NCI-H1092 (cell line): ENCODE measurements at regions not wholly inside any gene's neighbourhood (a gene's known extent, or its start where the extent isn't known, plus 50 kb on each side); places are given as distances from the start of the nearest gene placed in this dataset.

Source experiments
- DNase-seq: peaks from one replicate; lab custom pipeline; 2025; lab: John Stamatoyannopoulos, UW

- no peak for DNase-seq
These were observed 257.6 kb downstream of the ANKRD60 start for GRCh38 chr20:57970856-57971255.

DNA sequence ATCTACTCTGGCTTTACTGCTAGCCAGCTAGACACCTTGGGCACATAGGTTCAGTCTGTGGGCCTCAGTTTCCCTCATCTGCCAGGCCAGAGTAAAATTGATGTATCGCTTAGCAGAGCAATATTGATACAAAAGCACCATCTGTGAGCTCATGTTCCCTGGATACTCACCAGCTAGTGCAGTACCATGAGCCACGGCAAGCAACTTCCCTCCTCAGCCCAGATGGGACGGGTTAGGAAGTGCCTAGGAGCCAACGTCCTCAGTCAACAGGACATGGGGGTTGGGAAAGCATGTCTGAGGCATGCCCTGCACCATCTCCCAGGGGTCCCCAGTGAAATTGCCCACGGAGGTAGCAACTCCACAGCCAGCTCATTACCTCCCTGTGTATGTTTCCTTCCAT lies 258.3 kb downstream of the ANKRD60 start:
- no peak for DNase-seq

DNA sequence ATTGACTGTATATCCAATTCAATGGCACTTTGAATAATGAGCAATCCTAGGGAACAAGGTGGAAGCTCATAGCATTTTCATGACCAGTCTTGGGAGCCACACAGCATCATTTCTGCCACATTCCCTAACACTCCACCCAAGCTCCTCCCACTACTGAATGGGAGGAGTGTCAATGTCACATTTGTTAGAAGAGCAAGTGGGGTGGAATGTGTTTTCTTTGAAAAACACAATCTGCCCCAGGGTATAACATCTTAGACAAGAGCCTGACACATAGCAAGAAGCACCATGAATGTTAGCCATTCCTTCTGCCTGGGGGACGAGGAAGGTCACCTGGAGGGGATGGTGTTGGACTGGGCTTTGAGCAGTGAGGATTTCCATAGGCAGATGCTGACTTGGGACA lies 258.3 kb upstream of the PMEPA1 start:
- no peak for DNase-seq

DNA sequence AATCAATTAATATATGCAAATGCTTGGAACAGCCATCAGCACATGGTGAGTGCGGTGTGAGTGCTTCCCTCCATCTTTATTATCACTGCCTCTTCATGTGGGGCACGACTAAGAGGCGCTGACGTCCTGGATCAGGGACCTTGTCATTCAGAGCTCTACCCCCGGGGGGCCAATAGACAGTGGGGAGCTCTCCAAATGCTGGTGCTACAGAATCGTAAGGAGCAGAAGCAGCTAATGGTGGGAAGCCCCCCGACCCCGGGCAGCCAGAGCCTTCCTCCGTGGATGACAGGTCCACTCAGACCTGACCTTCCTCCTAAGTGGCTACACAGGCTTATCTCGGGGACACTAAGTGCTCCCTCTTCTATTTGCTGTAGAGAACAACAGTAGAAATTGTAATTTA lies 257.5 kb upstream of the PMEPA1 start:
- no peak for DNase-seq

DNA sequence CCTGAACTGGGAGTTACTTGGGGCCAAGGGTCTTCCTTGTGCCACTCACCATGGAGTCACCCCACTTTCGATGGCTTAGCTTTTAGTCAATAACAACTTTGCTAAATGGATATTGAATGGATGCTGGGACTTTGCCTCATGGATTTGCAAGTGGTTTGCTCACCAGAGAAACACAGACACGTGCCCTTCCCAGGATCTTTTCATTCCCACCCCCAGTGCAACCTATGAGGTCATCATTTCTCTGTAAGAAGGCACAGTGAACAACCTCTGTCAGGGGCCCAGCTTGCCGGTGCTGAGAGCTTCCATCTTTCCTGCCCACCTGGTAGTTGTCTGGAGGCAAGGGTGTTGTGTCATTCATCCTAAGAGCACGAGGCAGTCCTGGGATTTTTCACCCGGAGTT lies 256.8 kb upstream of the PMEPA1 start:
- DNase-seq: no peak

DNA sequence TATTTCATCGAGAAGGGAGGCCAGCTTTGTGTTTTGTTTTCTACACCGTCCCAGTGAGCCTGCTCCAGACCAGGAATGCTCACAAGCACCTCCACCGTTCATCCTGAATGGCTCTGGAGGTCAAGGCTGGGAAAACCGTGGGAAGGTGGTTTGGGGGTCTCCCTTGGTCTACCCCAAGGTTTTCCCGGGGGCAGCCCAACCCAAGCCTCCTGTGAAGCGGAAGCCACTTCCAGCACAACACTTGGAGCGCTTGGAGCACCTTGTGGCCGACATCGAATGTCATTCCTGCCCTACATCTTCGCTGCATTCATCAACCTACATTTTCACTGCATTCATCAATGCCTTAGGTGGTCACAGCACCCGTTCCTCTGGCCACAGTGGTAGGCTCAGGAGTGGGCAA lies 255.6 kb upstream of the PMEPA1 start:
- DNase-seq: no peak

DNA sequence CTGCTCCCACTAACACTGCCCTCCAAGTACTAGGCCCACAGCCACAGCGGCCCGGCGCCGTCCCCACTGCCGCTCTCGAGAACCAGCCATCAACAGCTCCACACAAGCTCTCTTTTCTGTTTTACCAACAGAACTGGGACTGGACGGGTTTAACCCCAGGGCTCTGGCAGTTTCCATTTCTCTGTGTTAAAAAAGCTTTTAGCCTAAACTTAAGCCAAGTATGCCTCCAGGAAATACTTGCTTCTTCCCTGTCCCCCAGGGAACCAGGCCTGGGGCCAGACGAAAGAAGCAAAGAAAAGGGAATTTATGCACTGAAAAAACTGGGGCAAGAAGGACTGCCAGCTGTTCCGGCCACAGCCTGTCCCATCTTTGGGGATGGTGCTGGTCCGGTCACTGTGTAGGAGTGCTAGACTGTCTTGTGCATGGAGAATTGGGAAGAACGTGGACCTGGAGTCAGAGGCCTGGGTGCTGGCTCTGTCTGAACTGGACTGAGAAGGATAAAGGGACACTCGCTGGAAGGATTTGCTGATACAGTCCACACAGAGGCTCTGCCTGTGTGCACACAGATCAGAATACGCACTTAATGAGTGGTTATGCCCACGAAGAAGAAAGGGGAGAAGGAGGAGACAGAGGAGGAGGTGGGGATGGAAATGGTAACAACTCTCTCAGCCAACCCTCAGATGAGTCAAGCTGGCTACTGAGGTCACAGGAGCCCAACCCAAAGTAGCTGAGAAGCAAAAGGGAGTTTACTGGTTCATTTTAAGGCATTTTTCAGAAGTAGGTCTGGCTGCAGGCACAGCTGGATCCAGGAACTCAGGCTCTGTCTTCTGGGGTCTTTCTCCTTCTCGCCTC lies 254.4 kb upstream of the PMEPA1 start:
- DNase-seq: no peak

DNA sequence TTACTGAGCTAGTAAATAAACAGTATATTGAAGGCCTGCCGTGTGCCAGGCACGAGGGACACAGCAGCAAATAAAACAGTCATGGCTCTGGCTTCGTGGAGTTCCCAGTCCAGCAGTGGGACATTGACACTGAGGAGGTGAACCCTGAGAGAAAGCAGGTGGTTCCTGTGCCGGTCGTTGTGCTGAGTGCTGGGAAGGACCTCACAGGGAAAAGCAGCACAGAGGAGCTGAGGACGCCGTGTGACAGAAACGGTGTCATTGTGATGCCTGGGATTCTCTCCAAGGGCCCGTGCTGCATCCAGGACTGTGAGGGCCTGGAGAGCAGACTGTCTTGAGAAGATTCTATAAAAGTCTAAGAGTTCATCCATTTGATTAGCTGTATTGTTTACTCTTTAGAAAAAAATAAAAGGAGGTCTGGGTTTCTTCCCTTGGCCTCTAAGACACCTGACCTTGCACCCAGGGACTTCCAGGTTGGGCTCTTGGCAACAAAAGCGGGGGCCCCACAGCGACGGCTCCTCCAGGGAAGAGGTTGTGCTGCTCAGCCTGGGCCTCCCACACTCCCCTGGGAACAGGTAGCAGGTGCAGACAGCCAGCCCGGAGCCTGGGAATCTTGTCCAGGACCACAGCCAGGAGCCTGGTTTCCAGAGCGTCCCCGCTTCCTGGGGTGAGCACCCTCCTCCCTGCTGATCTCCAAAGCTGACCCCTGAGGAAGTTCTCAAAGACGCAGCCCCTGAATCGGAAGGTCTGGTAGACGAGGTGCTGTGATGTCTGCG lies 251.2 kb upstream of the PMEPA1 start:
- no peak for DNase-seq

DNA sequence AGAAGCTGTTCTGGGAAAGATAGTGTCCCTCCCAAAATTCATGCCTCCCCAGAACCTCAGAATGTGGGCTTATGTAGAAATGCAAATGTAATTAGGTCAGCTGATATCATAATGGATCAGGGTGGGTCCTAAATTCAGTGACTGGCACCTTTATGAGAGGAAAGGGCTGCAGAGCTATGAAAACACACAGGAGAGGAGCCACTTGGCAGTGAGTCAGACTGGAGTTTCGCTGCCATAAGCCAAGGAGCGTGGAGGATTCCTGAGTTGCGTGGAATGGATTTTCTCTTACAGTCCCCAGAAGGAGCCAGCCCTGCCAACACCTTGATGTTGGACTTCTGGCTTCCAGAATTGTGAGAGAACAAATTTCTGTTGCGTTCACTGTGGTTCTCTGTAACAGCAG lies 249.8 kb upstream of the PMEPA1 start:
- DNase-seq: no peak

DNA sequence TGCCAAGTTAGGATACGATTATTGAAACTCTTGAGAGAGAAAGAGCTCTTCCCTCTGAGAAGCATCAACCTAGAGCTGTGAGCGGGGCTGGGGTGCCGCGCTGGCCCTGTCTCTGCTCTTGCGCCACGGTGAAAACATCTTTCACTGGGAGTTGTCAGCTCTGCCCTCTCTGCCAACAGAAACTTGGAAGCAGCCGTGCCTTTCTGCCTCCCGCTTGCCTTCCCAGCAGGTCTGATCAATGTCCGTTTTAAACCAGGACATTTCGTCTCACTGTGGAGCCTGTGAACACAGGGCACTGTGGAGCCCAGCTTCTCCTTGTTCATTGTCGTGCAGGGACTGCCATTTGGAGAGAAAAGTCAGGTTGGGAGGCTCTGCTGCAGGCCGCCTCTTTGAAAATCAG lies 249.2 kb upstream of the PMEPA1 start:
- no peak for DNase-seq

GRCh38 chr20:57958050-57958420 lies 248.2 kb upstream of the PMEPA1 start:
- DNase-seq: no peak

DNA sequence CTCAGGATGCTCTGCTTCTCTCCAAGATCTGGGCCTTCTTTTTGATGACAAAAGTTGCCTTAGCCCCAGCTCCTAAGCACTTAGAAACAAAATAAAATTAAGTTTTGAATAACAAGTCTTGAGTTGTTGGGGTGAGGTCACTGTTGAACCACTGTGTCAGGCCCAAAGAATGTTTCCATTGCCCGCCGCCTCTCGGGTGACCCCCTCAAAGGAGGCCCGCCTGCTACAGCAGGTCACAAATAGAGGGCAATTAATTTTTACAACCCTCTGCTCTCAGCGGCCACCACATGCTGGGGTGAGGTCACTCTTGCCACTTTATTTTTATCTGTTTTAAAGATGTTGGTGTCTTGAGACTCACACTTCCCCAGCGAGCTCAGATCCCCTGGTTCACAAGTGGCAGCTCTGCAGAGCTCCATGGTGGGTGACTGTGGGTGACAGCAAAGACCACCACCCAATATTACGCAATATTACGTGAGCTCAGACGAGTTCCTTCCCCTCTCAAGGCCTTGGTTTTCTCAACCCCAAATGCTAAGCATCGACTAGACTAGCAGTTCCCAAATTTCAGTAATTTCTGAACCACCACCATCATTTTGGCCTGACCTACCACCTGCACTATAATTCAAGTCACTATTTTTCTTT lies 247.7 kb upstream of the PMEPA1 start:
- no peak for DNase-seq

DNA sequence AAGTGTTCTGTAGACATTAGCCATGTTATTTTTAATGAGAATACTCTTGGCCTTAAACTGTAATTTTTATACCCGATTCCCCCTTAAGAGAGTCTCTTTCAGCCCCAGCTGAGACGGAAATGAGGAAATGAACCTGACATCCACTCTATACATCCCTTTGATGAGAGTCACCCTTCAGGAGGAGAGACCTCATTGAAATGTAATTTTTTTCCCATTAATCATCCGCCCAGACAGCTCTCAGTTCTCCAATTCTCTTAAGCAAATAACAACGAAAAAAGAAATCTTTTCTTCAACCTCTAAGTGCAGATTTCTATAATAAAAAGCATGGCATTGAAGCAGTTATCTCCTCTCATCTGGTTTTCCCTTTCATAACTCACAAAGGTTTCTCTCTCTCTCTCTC lies 243.8 kb upstream of the PMEPA1 start:
- no peak for DNase-seq

GRCh38 chr20:57952136-57952535 lies 242.3 kb upstream of the PMEPA1 start:
- DNase-seq: no peak

GRCh38 chr20:57951549-57951948 lies 241.7 kb upstream of the PMEPA1 start:
- DNase-seq: no peak

DNA sequence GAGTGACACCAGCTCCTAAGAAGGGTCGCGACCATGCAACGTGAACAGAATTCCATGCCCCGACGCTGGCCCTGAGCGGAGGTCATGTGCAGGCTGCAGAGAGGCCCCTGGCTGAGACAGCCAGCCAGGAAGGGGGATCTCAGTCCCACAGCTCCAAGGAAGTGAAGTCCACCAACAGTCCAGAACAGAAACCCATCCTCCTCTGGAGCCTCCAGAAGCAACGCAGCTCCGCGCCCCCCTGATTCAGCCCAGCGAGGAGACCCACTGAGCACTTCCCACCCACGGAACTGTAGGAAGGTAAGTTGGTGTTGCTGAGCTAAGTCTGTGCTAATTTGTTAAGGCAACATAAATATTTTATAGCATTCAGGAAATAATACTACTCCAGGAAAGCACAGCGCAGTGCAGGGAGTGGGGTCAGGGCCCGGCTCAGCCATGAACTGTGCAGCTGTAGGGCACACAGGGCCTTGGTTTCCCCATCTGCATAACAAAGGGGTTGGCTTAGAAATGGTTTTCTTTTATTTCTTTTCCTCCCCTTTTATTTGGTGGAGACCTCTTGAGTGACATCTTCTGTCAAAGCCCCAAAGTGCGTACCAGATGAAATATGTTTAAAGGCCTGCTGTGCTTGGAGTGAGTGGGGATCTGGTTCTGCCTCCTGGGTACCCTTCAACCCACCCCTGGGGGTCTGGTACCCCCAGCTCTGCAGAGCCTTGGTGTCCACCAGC lies 241.1 kb upstream of the PMEPA1 start:
- no peak for DNase-seq

GRCh38 chr20:57948180-57948955 lies 238.6 kb upstream of the PMEPA1 start:
- DNase-seq: no peak

DNA sequence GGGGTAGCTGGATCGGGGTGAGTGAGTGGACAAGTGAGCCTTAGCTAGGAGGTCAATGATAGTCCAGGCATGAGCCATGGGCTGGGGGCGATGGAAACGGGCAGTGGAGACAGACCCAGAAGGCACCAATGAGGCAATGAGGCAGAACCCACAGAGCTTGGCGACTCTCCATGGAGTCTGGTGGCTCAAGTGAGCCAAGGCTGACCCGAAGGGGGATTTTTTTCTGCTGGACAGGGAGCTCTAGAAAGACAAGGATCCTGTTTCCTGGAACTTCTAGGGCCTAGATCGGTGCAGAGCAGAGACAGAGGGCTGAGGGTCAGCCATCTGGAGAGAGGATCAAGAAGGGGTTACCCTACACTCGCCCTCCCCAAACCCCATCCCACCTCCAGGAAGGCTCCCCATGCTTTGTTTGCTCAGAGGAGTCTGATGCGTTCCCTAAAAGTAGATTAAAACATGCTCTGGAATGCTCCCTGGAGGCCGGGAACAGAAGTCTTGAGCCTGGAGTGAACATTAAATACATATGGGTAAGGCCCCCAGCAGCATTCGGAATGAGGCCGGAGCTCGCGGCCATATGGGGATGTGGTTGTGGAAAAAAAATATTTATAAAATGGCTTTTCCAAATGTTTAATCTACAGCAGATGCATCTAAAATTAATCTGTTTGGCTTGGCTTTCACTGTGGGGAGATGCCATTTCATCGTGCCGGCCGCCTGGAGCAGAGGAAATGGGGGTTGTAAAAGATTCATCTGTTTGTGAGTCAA lies 237.8 kb upstream of the PMEPA1 start:
- DNase-seq: no peak

- DNase-seq: no peak
These were observed 236.9 kb upstream of the PMEPA1 start for GRCh38 chr20:57946559-57947315.

- no peak for DNase-seq
These were observed 235.2 kb upstream of the PMEPA1 start for GRCh38 chr20:57944988-57945387.
